GM12878 (cell line): ENCODE measurements at regions not wholly inside any gene's neighbourhood (a gene's known extent, or its start where the extent isn't known, plus 50 kb on each side); places are given as distances from the start of the nearest gene placed in this dataset.

Source experiments
- ATAC-seq: fragments of 200-7000 bp; cut with Tn5 transposase; 3 replicates; pipeline ENCODE4 v1.9.1; 2020; ENCODE audit warnings: mild to moderate bottlenecking, moderate library complexity
- BruUV-seq: library from RNA; stranded (reverse); fragments of 400-500 nt; replicated peaks from 2 replicates; lab custom pipeline; 2021; lab: Mats Ljungman, UMichigan
- CTCF ChIA-PET: fragments of 300-600 bp; sonication (Branson Sonifier 250); formaldehyde crosslinking; extraction: SDS; loops from one replicate; lab custom pipeline; 2021; ENCODE audit warnings: inconsistent platforms; lab: Yijun Ruan, JAX
- POLR2A ChIA-PET: fragments of 350-600 bp; formaldehyde crosslinking; extraction: SDS; loops from one replicate; lab custom pipeline; 2021; ENCODE audit warnings: inconsistent platforms; lab: Charles Lee
- RAD21 ChIA-PET: fragments of 300-600 bp; sonication (Branson Sonifier 250); formaldehyde crosslinking; loops from one replicate; lab custom pipeline; 2023; ENCODE audit warnings: antibody characterized with exemption; ENCODE audit not compliant: unreplicated experiment; lab: Charles Lee
- SMC1A ChIA-PET: fragments of 300-600 bp; sonication (Branson Sonifier 250); formaldehyde crosslinking; loops from one replicate; lab custom pipeline; 2023; ENCODE audit not compliant: unreplicated experiment, uncharacterized antibody; lab: Charles Lee
- DNase-seq: peaks from one replicate; pipeline ENCODE4 v3.0.0-alpha.2; 2011; ENCODE audit warnings: low read depth, low spot score
- FAIRE-seq: peaks from 3 replicates; lab custom pipeline; 2011; peaks lifted over from hg19 to GRCh38; lab: Jason Lieb, UNC
- H2AFZ ChIP-seq: 2 replicates; pipeline ENCODE4 v1.6.0; 2011; ENCODE audit warnings: low read depth, low read length, control low read depth; ENCODE audit not compliant: control insufficient read depth
- H3K27ac ChIP-seq: 2 replicates; pipeline ENCODE4 v1.5.1; 2011; ENCODE audit warnings: control low read depth; ENCODE audit not compliant: control insufficient read depth, insufficient read depth
- H3K27me3 ChIP-seq, 2 experiments: replicated peaks in 1 of 2; 2 replicates each; pipeline versions ENCODE4 v1.6.0 to v1.6.1; 2011; ENCODE audit warnings: low read length in 1 of 2; ENCODE audit not compliant: control insufficient read depth in 2 of 2, insufficient read depth in 2 of 2
- H3K36me3 ChIP-seq, 2 experiments: 2 replicates each; pipeline ENCODE4 v1.5.1; 2011; ENCODE audit warnings: low read length in 1 of 2; ENCODE audit not compliant: control insufficient read depth in 2 of 2, insufficient read depth in 2 of 2
- H3K4me1 ChIP-seq: 2 replicates; pipeline ENCODE4 v1.6.1; 2011; ENCODE audit warnings: mild to moderate bottlenecking, low read length, moderate library complexity, mixed read lengths; ENCODE audit not compliant: control insufficient read depth, insufficient read depth
- H3K4me2 ChIP-seq: 2 replicates; pipeline ENCODE4 v1.6.0; 2011; ENCODE audit warnings: control low read depth; ENCODE audit not compliant: control insufficient read depth, insufficient read depth
- H3K4me3 ChIP-seq: fragments of 200-600 bp; sonication (generic); 2 replicates; pipeline ENCODE4 v1.5.1; 2016
- H3K79me2 ChIP-seq: 2 replicates; pipeline ENCODE4 v1.6.0; 2011; ENCODE audit warnings: low read length; ENCODE audit not compliant: control insufficient read depth, insufficient read depth
- H3K9ac ChIP-seq: 2 replicates; pipeline ENCODE4 v1.8.0; 2011; ENCODE audit warnings: low read length, control low read depth, mixed read lengths; ENCODE audit not compliant: control insufficient read depth, insufficient read depth
- H3K9me3 ChIP-seq: replicated peaks from 3 replicates; pipeline ENCODE4 v1.5.1; 2011; ENCODE audit warnings: mild to moderate bottlenecking, low read length; ENCODE audit not compliant: control insufficient read depth, insufficient read depth
- H4K20me1 ChIP-seq: 2 replicates; pipeline ENCODE4 v1.6.0; 2011; ENCODE audit not compliant: control insufficient read depth, insufficient read depth
- BACH1 ChIP-seq: fragments of 450-650 bp; IDR thresholded peaks from 2 replicates; pipeline ENCODE4 v1.6.1; 2017; ENCODE audit warnings: mild to moderate bottlenecking, borderline replicate concordance
- DPF2 ChIP-seq: fragments of 450-650 bp; IDR thresholded peaks from 2 replicates; pipeline ENCODE4 v1.6.1; 2017; ENCODE audit warnings: mild to moderate bottlenecking
- E2F4 ChIP-seq: IDR thresholded peaks from 2 replicates; pipeline ENCODE4 v1.6.1; 2012; ENCODE audit warnings: low read depth, low read length, improper control_type of control experiment
- ETV6 ChIP-seq, 2 experiments: fragments of 450-650 bp in 1 of 2; IDR thresholded peaks in 1 of 2; conservative IDR thresholded peaks in 1 of 2; 2 replicates each; pipeline ENCODE4 v1.6.1; 2014; ENCODE audit warnings: antibody characterized with exemption in 1 of 2, borderline replicate concordance in 1 of 2, low read depth in 1 of 2, mild to moderate bottlenecking in 1 of 2, moderate library complexity in 1 of 2
- FOS ChIP-seq: IDR thresholded peaks from 3 replicates; pipeline ENCODE4 v1.6.1; 2011; ENCODE audit warnings: borderline replicate concordance; ENCODE audit not compliant: insufficient read length; ENCODE audit errors: extremely low read depth
- FOXM1 ChIP-seq: IDR thresholded peaks from 2 replicates; pipeline ENCODE4 v1.6.1; 2012; ENCODE audit warnings: low read depth, mild to moderate bottlenecking, inconsistent platforms, low read length, moderate library complexity
- JUNB ChIP-seq: IDR thresholded peaks from 2 replicates; pipeline ENCODE4 v1.6.1; 2016; ENCODE audit warnings: antibody characterized with exemption, mild to moderate bottlenecking
- MTA3 ChIP-seq: IDR thresholded peaks from 2 replicates; pipeline ENCODE4 v1.6.1; 2012; ENCODE audit warnings: low read length, inconsistent platforms, borderline replicate concordance
- NRF1 ChIP-seq: conservative IDR thresholded peaks from 2 replicates; pipeline ENCODE4 v1.6.1; 2011; ENCODE audit warnings: mild to moderate bottlenecking, low read depth, low read length, improper control_type of control experiment
- POLR2AphosphoS5 ChIP-seq: IDR thresholded peaks from 2 replicates; pipeline ENCODE4 v1.6.1; 2011; ENCODE audit warnings: mild to moderate bottlenecking, low read length, inconsistent platforms
- REST ChIP-seq: IDR thresholded peaks from 2 replicates; pipeline ENCODE4 v1.6.1; 2012; ENCODE audit warnings: mild to moderate bottlenecking, low read depth, low read length
- SREBF1 ChIP-seq: IDR thresholded peaks from 2 replicates; pipeline ENCODE4 v1.6.1; 2012; ENCODE audit warnings: mild to moderate bottlenecking, low read length
- STAT1 ChIP-seq: fragments of 450-650 bp; conservative IDR thresholded peaks from 2 replicates; pipeline ENCODE4 v1.6.1; 2014; ENCODE audit warnings: antibody characterized with exemption, mild to moderate bottlenecking
- SUZ12 ChIP-seq: fragments of 200-600 bp; sonication (generic); IDR thresholded peaks from one replicate; pipeline ENCODE4 v1.6.1; 2018; ENCODE audit warnings: antibody characterized with exemption, mild to moderate bottlenecking; ENCODE audit not compliant: unreplicated experiment
- WGBS: methylation state at CpG from one replicate; pipeline ENCODE4 v1.1.6; 2016; ENCODE audit warnings: low lambda C conversion rate; ENCODE audit not compliant: insufficient replicate concordance, insufficient coverage; ENCODE audit errors: missing lambda C conversion rate; 5-methylcytosine and 5-hydroxymethylcytosine counted together
- in situ Hi-C: fragments of 300-500 bp; cut with MboI; formaldehyde crosslinking; loops from 9 replicates; pipeline ENCODE4 v1.14.3; 2018; ENCODE audit warnings: mixed read lengths
- intact Hi-C: fragments of 100-400 bp; cut with micrococcal nuclease; formaldehyde crosslinking; loops from one replicate; pipeline ENCODE4 v1.14.2; 2022; ENCODE audit not compliant: unreplicated experiment

- no peak overlapping the region for H3K27ac ChIP-seq
- H3K4me1 ChIP-seq = no peaks in the 10 kb centered on the region
- RAD21 ChIA-PET = no interaction called here
- in situ Hi-C loops (no loop called here), intact Hi-C loops (loop anchor here (10.0 kb wide), 1 partner anchor 546 kb away; no protein-coding TSS in a partner anchor)
- BruUV-seq = no TSS peak
- H3K9ac ChIP-seq = no peak overlapping the region
- ATAC-seq (no peak), FAIRE-seq (no peak), DNase-seq (no peak)
- no peaks in the 10 kb centered on the region for H3K79me2 ChIP-seq
- peaks cover 0 to 8% of the 10 kb centered on the region in 2 experiments; a peak in 2 of 4 replicates for H3K27me3 ChIP-seq
- POLR2A ChIA-PET = no interaction called here
- no peaks in the 10 kb centered on the region for H3K9me3 ChIP-seq
- TF ChIP-seq JUNB = no peak
- TF ChIP-seq REST = no peak
- TF ChIP-seq ETV6 (conservative IDR thresholded peaks at IDR 0.05 in 1 of 2, IDR thresholded peaks at IDR 0.05 in 1 of 2; ENCODE audit: borderline replicate concordance in 1 of 2, low read depth in 1 of 2) = no peak
- no peak for TF ChIP-seq E2F4
- no peak for TF ChIP-seq NRF1
- no peak for TF ChIP-seq FOXM1
- TF ChIP-seq SREBF1 = no peak
- no peak for TF ChIP-seq FOS
- TF ChIP-seq DPF2 = no peak
- TF ChIP-seq SUZ12 = no peak
- TF ChIP-seq BACH1 = no peak
- no peak for TF ChIP-seq POLR2AphosphoS5
- TF ChIP-seq MTA3 = no peak
- TF ChIP-seq STAT1 = no peak
- H2AFZ ChIP-seq = no peak overlapping the region
- no peaks in the 10 kb centered on the region for H4K20me1 ChIP-seq
- SMC1A ChIA-PET = no interaction called here
- 49% methylated on average over 8 of the region's 8 CpGs for WGBS
- CTCF ChIA-PET = interaction anchor here (1.0 kb wide), 1 partner anchor 542 kb away, joined by 3 read pairs; no protein-coding TSS in a partner anchor
- no peak overlapping the region for H3K4me3 ChIP-seq
- H3K36me3 ChIP-seq = no peaks in the 10 kb centered on the region
- H3K4me2 ChIP-seq = no peak overlapping the region
These were observed 324.7 kb downstream of the DLEU7 start for GRCh38 chr13:50518781-50519201.
